GM19025 (cell line): ENCODE measurements at regions not wholly inside any gene's neighbourhood (a gene's known extent, or its start where the extent isn't known, plus 50 kb on each side); places are given as distances from the start of the nearest gene placed in this dataset.

Source experiments
- ATAC-seq: cut with Tn5 transposase; IDR thresholded peaks from one replicate; pipeline ENCODE4 v1.9.1; 2021; ENCODE audit warnings: mild to moderate bottlenecking, low read depth, moderate library complexity; ENCODE audit not compliant: unreplicated experiment

- no peak for ATAC-seq
Observed at GRCh38 chr1:222306011-222306410, 241.9 kb downstream of the HHIPL2 start.

GRCh38 chr1:222301652-222302051, 246.3 kb downstream of the HHIPL2 start:
- ATAC-seq, result no peak

GRCh38 chr1:222299524-222299923, 248.4 kb downstream of the HHIPL2 start:
- no peak for ATAC-seq

- no peak for ATAC-seq
Observed at GRCh38 chr1:222290866-222291265, 257.0 kb downstream of the HHIPL2 start.

- ATAC-seq, result no peak
Observed at GRCh38 chr1:222288053-222288452, 259.9 kb downstream of the HHIPL2 start.

- no peak for ATAC-seq
Observed at GRCh38 chr1:222286011-222286410, 261.9 kb downstream of the HHIPL2 start.

- ATAC-seq, result no peak
Observed at GRCh38 chr1:222285526-222285925, 262.4 kb downstream of the HHIPL2 start.

GRCh38 chr1:222284466-222284865, 263.4 kb downstream of the HHIPL2 start:
- no peak for ATAC-seq

- ATAC-seq, result no peak
Observed at GRCh38 chr1:222283147-222283768, 264.6 kb downstream of the HHIPL2 start.

- ATAC-seq, result no peak
Observed at GRCh38 chr1:222279591-222279990, 268.3 kb downstream of the HHIPL2 start.

GRCh38 chr1:222278501-222278900, 269.4 kb downstream of the HHIPL2 start:
- no peak for ATAC-seq

- no peak for ATAC-seq
Observed at GRCh38 chr1:222275729-222276465, 272.0 kb downstream of the HHIPL2 start.

GRCh38 chr1:222275001-222275728, 272.7 kb downstream of the HHIPL2 start:
- no peak for ATAC-seq

- no peak for ATAC-seq
Observed at GRCh38 chr1:222266223-222267196, 281.4 kb downstream of the HHIPL2 start.

- no peak for ATAC-seq
Observed at GRCh38 chr1:222263791-222264190, 284.1 kb downstream of the HHIPL2 start.

- ATAC-seq, result no peak
Observed at GRCh38 chr1:222257027-222257426, 290.9 kb downstream of the HHIPL2 start.

- no peak for ATAC-seq
Observed at GRCh38 chr1:222256058-222256457, 291.8 kb downstream of the HHIPL2 start.

GRCh38 chr1:222252788-222253187, 295.1 kb downstream of the HHIPL2 start:
- no peak for ATAC-seq

GRCh38 chr1:222251847-222252246, 296.1 kb downstream of the HHIPL2 start:
- ATAC-seq, result no peak

- ATAC-seq, result no peak
Observed at GRCh38 chr1:222250376-222250775, 297.5 kb downstream of the HHIPL2 start.
